KMS-11 (cell line): ENCODE measurements at regions not wholly inside any gene's neighbourhood (a gene's known extent, or its start where the extent isn't known, plus 50 kb on each side); places are given as distances from the start of the nearest gene placed in this dataset.

Experiments used
- H2AFZ ChIP-seq: fragments of 200-600 bp; sonication (generic); 2 replicates; pipeline ENCODE4 v1.6.1; 2016; ENCODE audit warnings: antibody characterized with exemption, mixed run types, low read depth
- H3K27ac ChIP-seq: fragments of 200-600 bp; sonication (generic); 2 replicates; pipeline ENCODE4 v1.6.1; 2016; ENCODE audit warnings: mild to moderate bottlenecking, mixed run types
- H3K27me3 ChIP-seq: fragments of 200-600 bp; sonication (generic); 2 replicates; pipeline ENCODE4 v1.6.1; 2017; ENCODE audit warnings: mild to moderate bottlenecking, low read depth, mixed run types, moderate library complexity; ENCODE audit not compliant: insufficient read depth
- H3K36me3 ChIP-seq: fragments of 200-600 bp; sonication (generic); 2 replicates; pipeline ENCODE4 v1.6.1; 2017; ENCODE audit warnings: mild to moderate bottlenecking, mixed run types; ENCODE audit not compliant: insufficient read depth
- H3K4me1 ChIP-seq: fragments of 200-600 bp; sonication (generic); 2 replicates; pipeline ENCODE4 v1.6.1; 2016; ENCODE audit warnings: mild to moderate bottlenecking, low read depth, mixed run types; ENCODE audit not compliant: poor library complexity, severe bottlenecking
- H3K4me2 ChIP-seq: fragments of 200-600 bp; sonication (generic); 2 replicates; pipeline ENCODE4 v1.7.0; 2016; ENCODE audit warnings: mild to moderate bottlenecking, mixed run types
- H3K4me3 ChIP-seq: fragments of 200-600 bp; sonication (generic); IDR thresholded peaks from 2 replicates; pipeline ENCODE4 v1.6.1; 2017; ENCODE audit warnings: low read depth, low read length, mixed read lengths; ENCODE audit not compliant: insufficient read depth
- H3K79me2 ChIP-seq: fragments of 200-600 bp; sonication (generic); 2 replicates; pipeline ENCODE4 v1.6.1; 2016; ENCODE audit warnings: low read depth, mixed run types; ENCODE audit not compliant: insufficient read depth
- H3K9ac ChIP-seq: fragments of 200-600 bp; sonication (generic); 2 replicates; pipeline ENCODE4 v1.6.1; 2016; ENCODE audit warnings: mild to moderate bottlenecking, mixed run types
- H4K20me1 ChIP-seq: fragments of 200-600 bp; sonication (generic); 2 replicates; pipeline ENCODE4 v1.6.1; 2016; ENCODE audit warnings: mild to moderate bottlenecking, mixed run types; ENCODE audit not compliant: insufficient read depth
- CTCF ChIP-seq: fragments of 200-600 bp; sonication (generic); conservative IDR thresholded peaks from 2 replicates; pipeline ENCODE4 v1.6.1; 2017; ENCODE audit warnings: low read depth, mild to moderate bottlenecking, antibody characterized with exemption, low read length, moderate library complexity, mixed read lengths

GRCh38 chr10:43970018-43970698, 321.5 kb upstream of the ZNF32 start:
- no peaks in the 10 kb centered on the region for H4K20me1 ChIP-seq
- no peaks in the 10 kb centered on the region for H3K4me1 ChIP-seq
- no peak overlapping the region for H3K4me2 ChIP-seq
- TF ChIP-seq CTCF: no peak
- H3K4me3 ChIP-seq: no peak overlapping the region
- no peak overlapping the region for H3K27ac ChIP-seq
- H2AFZ ChIP-seq: no peak overlapping the region
- H3K36me3 ChIP-seq: no peaks in the 10 kb centered on the region
- H3K79me2 ChIP-seq: no peaks in the 10 kb centered on the region
- H3K9ac ChIP-seq: no peak overlapping the region
- no peaks in the 10 kb centered on the region for H3K27me3 ChIP-seq

- H3K9ac ChIP-seq: no peak overlapping the region
- H3K4me2 ChIP-seq: no peak overlapping the region
- H3K36me3 ChIP-seq: no peaks in the 10 kb centered on the region
- H3K79me2 ChIP-seq: no peaks in the 10 kb centered on the region
- no peak overlapping the region for H3K4me3 ChIP-seq
- H3K27me3 ChIP-seq: no peaks in the 10 kb centered on the region
- TF ChIP-seq CTCF: no peak
- H3K27ac ChIP-seq: no peak overlapping the region
- H3K4me1 ChIP-seq: no peaks in the 10 kb centered on the region
- H2AFZ ChIP-seq: no peak overlapping the region
- no peaks in the 10 kb centered on the region for H4K20me1 ChIP-seq
Observed at GRCh38 chr10:43969506-43969905, 320.8 kb upstream of the ZNF32 start.

GRCh38 chr10:43968961-43969360, 320.3 kb upstream of the ZNF32 start:
- no peaks in the 10 kb centered on the region for H3K36me3 ChIP-seq
- H3K4me1 ChIP-seq: no peaks in the 10 kb centered on the region
- TF ChIP-seq CTCF: no peak
- H2AFZ ChIP-seq: no peak overlapping the region
- H3K27me3 ChIP-seq: no peaks in the 10 kb centered on the region
- no peak overlapping the region for H3K27ac ChIP-seq
- H3K79me2 ChIP-seq: no peaks in the 10 kb centered on the region
- no peak overlapping the region for H3K4me2 ChIP-seq
- H4K20me1 ChIP-seq: no peaks in the 10 kb centered on the region
- H3K9ac ChIP-seq: no peak overlapping the region
- no peak overlapping the region for H3K4me3 ChIP-seq

- TF ChIP-seq CTCF: no peak
- H3K36me3 ChIP-seq: no peaks in the 10 kb centered on the region
- H3K27me3 ChIP-seq: no peaks in the 10 kb centered on the region
- no peak overlapping the region for H2AFZ ChIP-seq
- no peak overlapping the region for H3K27ac ChIP-seq
- no peaks in the 10 kb centered on the region for H4K20me1 ChIP-seq
- no peak overlapping the region for H3K9ac ChIP-seq
- no peak overlapping the region for H3K4me2 ChIP-seq
- no peaks in the 10 kb centered on the region for H3K4me1 ChIP-seq
- H3K79me2 ChIP-seq: no peaks in the 10 kb centered on the region
- H3K4me3 ChIP-seq: no peak overlapping the region
Observed at GRCh38 chr10:43968076-43968475, 319.4 kb upstream of the ZNF32 start.
